Peyer's patch (tissue), 4 donors: ENCODE measurements at regions not wholly inside any gene's neighbourhood (a gene's known extent, or its start where the extent isn't known, plus 50 kb on each side); places are given as distances from the start of the nearest gene placed in this dataset.

ENCODE experiments used
- POLR2A ChIP-seq, 2 donors: fragments of 450-650 bp; IDR thresholded peaks; one replicate each; pipeline ENCODE4 v1.5.1; 2017; ENCODE audit warnings: antibody characterized with exemption in 2 of 2, mild to moderate bottlenecking in 2 of 2, moderate library complexity in 2 of 2
- TF ChIP-seq, protein P1 (sequence below), 6 experiments: fragments of 450-650 bp in 4 of 6; fragments of 200-600 bp in 2 of 6; sonication (generic) in 1 of 6; IDR thresholded peaks; one replicate each; pipeline ENCODE4 v1.5.1; 2017 to 2019; ENCODE audit warnings: antibody characterized with exemption in 6 of 6, mild to moderate bottlenecking in 3 of 6, moderate library complexity in 1 of 6

DNA sequence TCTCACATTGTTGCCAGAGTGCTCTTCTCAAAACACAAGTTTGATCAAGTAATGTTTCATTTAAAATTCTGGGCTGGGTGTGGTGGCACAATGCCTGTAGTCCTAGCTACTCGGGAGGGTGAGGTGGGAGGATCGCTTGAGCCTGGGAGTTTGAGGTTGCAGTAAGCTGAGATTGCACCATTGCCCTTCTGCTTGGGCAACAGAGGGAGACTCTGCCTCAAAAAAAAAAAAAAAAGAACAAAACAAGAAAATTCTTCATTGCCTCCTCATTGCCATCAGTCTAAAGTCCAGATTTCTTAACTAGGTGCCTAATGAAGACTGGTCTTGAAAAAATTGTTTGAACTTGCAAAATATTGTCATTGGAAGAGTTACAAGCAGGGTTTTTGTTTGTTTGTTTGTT lies 120.1 kb downstream of the MFAP3L start:
- TF ChIP-seq, protein P1, sequence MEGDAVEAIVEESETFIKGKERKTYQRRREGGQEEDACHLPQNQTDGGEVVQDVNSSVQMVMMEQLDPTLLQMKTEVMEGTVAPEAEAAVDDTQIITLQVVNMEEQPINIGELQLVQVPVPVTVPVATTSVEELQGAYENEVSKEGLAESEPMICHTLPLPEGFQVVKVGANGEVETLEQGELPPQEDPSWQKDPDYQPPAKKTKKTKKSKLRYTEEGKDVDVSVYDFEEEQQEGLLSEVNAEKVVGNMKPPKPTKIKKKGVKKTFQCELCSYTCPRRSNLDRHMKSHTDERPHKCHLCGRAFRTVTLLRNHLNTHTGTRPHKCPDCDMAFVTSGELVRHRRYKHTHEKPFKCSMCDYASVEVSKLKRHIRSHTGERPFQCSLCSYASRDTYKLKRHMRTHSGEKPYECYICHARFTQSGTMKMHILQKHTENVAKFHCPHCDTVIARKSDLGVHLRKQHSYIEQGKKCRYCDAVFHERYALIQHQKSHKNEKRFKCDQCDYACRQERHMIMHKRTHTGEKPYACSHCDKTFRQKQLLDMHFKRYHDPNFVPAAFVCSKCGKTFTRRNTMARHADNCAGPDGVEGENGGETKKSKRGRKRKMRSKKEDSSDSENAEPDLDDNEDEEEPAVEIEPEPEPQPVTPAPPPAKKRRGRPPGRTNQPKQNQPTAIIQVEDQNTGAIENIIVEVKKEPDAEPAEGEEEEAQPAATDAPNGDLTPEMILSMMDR (IDR thresholded peaks at IDR 0.05): no peak
- TF ChIP-seq POLR2A (IDR thresholded peaks at IDR 0.05): no peak
